Left colon (tissue), 2 donors: ENCODE measurements at regions not wholly inside any gene's neighbourhood (a gene's known extent, or its start where the extent isn't known, plus 50 kb on each side); places are given as distances from the start of the nearest gene placed in this dataset.

Source experiments
- ATAC-seq: fragments of 200-7000 bp; cut with Tn5 transposase; one replicate; pipeline ENCODE4 v1.9.1; 2020; ENCODE audit warnings: mild to moderate bottlenecking, moderate library complexity
- DNase-seq, 2 donors: peaks; one replicate each; pipeline ENCODE4 v3.0.0-alpha.2; 2020
- intact Hi-C, 2 donors: fragments of 100-400 bp; cut with DNase I in 1 of 2; cut with micrococcal nuclease in 1 of 2; formaldehyde crosslinking; loops; one replicate each; pipeline versions ENCODE4 v1.11.2 to v1.14.0; 2022; cut with DNase I, micrococcal nuclease
- donor health status: DM: no; HTN: no; CAD: no.
- donor health status: DM: yes; HTN: yes; CAD: no.

- ATAC-seq (no peak), DNase-seq (no peak)
- intact Hi-C loops, result no loop called here
These were observed 186.8 kb upstream of the PABPC4L start for GRCh38 chr4:134388351-134388750.

GRCh38 chr4:134382478-134383227, 181.1 kb upstream of the PABPC4L start:
- ATAC-seq (no peak), DNase-seq (no peak)
- intact Hi-C loops, result no loop called here

GRCh38 chr4:134375775-134376174, 174.2 kb upstream of the PABPC4L start:
- intact Hi-C loops, result no loop called here
- no peak for ATAC-seq
- DNase-seq, result no peak

GRCh38 chr4:134365852-134366251, 164.3 kb upstream of the PABPC4L start:
- DNase-seq, result no peak
- ATAC-seq, result no peak
- intact Hi-C loops, result no loop called here

GRCh38 chr4:134364928-134365327, 163.3 kb upstream of the PABPC4L start:
- intact Hi-C loops, result no loop called here
- DNase-seq (no peak), ATAC-seq (no peak)

GRCh38 chr4:134345244-134345643, 143.7 kb upstream of the PABPC4L start:
- ATAC-seq (no peak), DNase-seq (no peak)
- intact Hi-C loops, result no loop called here

- no peak for ATAC-seq
- DNase-seq, result no peak
- intact Hi-C loops, result no loop called here
These were observed 142.1 kb upstream of the PABPC4L start for GRCh38 chr4:134343656-134344055.

- intact Hi-C loops, result no loop called here
- ATAC-seq, result no peak
These were observed 141.5 kb upstream of the PABPC4L start for GRCh38 chr4:134343081-134343480.

GRCh38 chr4:134337574-134337973, 136.0 kb upstream of the PABPC4L start:
- intact Hi-C loops, result no loop called here
- no peak for DNase-seq
- ATAC-seq, result no peak

More at GRCh38 chr4:134343081-134343480, 141.5 kb upstream of the PABPC4L start:
- no peak for DNase-seq

GRCh38 chr4:134328741-134329140, 127.2 kb upstream of the PABPC4L start:
- ATAC-seq, result no peak
- intact Hi-C loops, result no loop called here
- no peak for DNase-seq

GRCh38 chr4:134327274-134328122, 125.9 kb upstream of the PABPC4L start:
- DNase-seq (no peak), ATAC-seq (no peak)
- intact Hi-C loops, result no loop called here

- intact Hi-C loops, result no loop called here
- no peak for ATAC-seq
These were observed 125.3 kb upstream of the PABPC4L start for GRCh38 chr4:134326866-134327265.

GRCh38 chr4:134324179-134324578, 122.6 kb upstream of the PABPC4L start:
- intact Hi-C loops, result no loop called here
- ATAC-seq (no peak), DNase-seq (no peak)

More at GRCh38 chr4:134326866-134327265, 125.3 kb upstream of the PABPC4L start:
- no peak for DNase-seq

- ATAC-seq (no peak), DNase-seq (no peak)
- intact Hi-C loops, result no loop called here
These were observed 118.5 kb upstream of the PABPC4L start for GRCh38 chr4:134320048-134320447.

- no peak for DNase-seq
- no peak for ATAC-seq
These were observed 112.0 kb upstream of the PABPC4L start for GRCh38 chr4:134313591-134313990.

GRCh38 chr4:134309715-134310114, 108.1 kb upstream of the PABPC4L start:
- intact Hi-C loops, result no loop called here
- no peak for ATAC-seq
- DNase-seq, result no peak

More at GRCh38 chr4:134313591-134313990, 112.0 kb upstream of the PABPC4L start:
- intact Hi-C loops, result no loop called here

GRCh38 chr4:134308910-134309309, 107.3 kb upstream of the PABPC4L start:
- no peak for DNase-seq
- no peak for ATAC-seq
- intact Hi-C loops, result no loop called here

GRCh38 chr4:134298313-134298712, 96.7 kb upstream of the PABPC4L start:
- ATAC-seq (no peak), DNase-seq (no peak)
- intact Hi-C loops, result no loop called here

GRCh38 chr4:134297765-134298164, 96.2 kb upstream of the PABPC4L start:
- intact Hi-C loops, result no loop called here
- ATAC-seq (no peak), DNase-seq (no peak)

GRCh38 chr4:134282680-134283079, 81.1 kb upstream of the PABPC4L start:
- ATAC-seq, result no peak
- intact Hi-C loops, result no loop called here
- DNase-seq, result no peak
